ENCODE measurements at regions not wholly inside any gene's neighbourhood (a gene's known extent, or its start where the extent isn't known, plus 50 kb on each side); places are given as distances from the start of the nearest gene placed in this dataset.
"Not testable (repeated sequence)": the region's sequence is repeated elsewhere in the genome, so short reads cannot be mapped to it uniquely, and the experiment has no call there.

- DNase-seq, result peak; percentile 27
These were observed 346.3 kb downstream of the FBXW7 start for GRCh38 chr4:152189451-152190179.

- no peak for DNase-seq
These were observed 347.1 kb downstream of the FBXW7 start for GRCh38 chr4:152188801-152189200.

DNA sequence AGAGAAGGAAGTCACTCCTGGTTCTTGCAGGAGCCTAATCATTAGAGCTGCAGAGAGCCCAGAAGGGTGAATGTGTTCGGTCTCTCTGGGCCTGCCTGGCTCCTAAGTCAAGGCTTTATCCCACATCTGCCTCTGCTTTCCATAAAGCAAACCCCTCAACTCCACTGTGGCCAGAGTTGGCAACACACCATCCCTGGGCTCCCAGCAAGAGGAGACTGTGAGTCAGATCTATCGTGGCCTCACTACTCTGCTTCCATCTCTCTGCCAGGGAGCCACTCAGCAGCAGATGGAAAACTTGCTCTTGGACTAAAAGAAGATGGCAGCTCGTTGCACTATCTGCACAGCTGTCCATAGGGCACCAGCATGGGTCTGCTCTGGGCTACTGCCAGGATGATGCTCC, 348.2 kb downstream of the FBXW7 start:
- no peak for DNase-seq

DNA sequence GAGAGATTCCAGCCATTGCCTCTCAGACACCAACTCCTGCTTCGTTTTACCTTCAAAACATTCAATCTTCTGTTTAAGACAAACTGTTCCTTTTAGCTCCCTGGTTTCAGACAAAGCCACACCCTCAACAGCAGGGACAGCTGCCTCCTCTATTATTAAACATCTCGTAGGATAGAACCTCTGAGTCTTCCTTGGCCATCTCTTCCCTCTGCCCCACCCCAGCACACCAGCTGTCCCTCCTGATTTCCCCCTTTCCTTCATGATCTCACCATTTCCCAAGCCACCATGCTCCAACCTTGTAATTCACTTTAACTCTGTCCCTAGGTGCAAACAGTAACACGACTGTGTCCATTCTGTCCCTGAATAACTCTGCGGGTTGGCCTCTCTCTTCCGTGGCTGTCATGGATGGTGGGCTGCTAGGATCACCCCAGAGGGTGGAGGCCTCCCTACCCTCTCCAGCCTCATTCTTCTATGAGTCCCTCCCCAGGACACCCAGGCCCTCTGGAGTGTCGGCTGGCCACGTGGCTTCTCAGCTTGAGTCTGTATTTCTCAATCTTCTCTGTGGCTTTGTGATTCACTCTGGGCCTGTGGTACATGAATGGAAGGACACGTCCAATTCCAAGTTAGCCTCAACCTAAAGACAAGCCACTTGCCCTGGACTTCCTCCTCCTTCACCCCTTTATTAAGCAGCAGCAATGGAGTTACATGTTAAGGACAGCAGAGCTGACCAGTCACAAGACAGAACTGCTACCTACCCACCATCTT, 349.9 kb downstream of the FBXW7 start:
- DNase-seq, result no peak

DNA sequence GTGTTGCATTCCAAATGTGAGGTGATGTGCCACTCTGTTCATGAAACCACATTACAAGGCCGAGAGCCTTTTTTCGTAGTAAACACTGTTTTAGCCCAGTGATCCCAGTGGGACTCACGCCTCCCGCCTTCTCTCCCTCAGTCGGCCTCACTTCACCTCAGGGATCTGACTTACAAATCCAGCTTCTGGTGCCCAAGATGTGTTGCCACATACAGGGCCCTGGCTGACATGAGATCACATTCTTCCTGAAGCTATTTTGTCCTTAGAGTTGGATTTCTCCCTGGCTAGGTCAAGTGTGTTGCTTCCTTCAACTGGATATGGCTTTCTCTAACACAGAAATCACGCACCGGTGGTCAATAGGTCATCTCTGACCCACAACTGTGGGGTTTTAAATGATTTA, 354.7 kb downstream of the FBXW7 start:
- no peak for DNase-seq

GRCh38 chr4:152180369-152180768, 355.5 kb downstream of the FBXW7 start:
- no peak for DNase-seq

GRCh38 chr4:152177538-152177937, 358.4 kb downstream of the FBXW7 start:
- not testable (repeated sequence) for DNase-seq

GRCh38 chr4:152176627-152177214, 359.2 kb downstream of the FBXW7 start:
- DNase-seq, result no peak

DNA sequence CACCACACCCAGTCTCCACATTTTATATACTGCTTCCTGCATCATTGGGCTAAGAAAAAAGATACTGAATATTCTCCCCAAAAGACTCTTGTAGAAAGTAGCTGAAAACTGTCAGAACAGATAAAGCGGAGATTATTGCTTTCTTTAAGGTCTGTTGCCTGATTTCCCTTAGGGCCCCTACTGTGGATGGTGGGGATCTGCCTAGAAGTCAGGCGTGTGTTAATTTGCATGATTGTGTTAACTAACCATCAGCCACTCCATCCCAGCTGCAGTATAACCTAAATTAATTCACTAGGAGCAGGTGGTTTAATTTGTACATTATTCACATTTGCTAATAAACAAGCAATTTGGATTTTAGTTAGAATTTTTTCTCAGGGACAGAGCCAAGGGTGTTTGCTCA, 360.3 kb downstream of the FBXW7 start:
- DNase-seq, result no peak

DNA sequence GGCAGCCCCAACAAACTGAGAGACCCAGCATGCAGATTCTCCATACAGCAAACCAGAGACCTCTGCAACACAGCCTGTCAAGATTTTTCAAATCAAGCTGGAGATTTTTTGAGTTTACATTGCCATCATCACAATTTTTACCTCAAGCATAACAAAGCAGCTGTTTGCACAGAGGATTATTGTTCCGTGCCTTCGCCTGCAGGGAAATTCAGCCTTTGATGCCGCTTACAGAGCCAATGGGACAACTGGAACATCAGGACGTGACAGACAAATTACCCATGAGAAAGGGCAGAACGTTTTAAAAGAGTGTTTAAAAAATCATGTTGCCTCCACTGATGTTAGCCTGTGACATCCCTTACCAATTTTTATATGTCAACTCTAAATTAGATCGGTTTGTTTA, 363.7 kb downstream of the FBXW7 start:
- no peak for DNase-seq

GRCh38 chr4:152171556-152171955, 364.3 kb downstream of the FBXW7 start:
- no peak for DNase-seq

- no peak for DNase-seq
These were observed 366.2 kb downstream of the FBXW7 start for GRCh38 chr4:152169683-152170082.

GRCh38 chr4:152168987-152169616, 366.8 kb downstream of the FBXW7 start:
- no peak for DNase-seq

GRCh38 chr4:152166567-152166966, 369.3 kb downstream of the FBXW7 start:
- DNase-seq, result peak; percentile 39

GRCh38 chr4:152165846-152166245, 370.0 kb downstream of the FBXW7 start:
- no peak for DNase-seq

GRCh38 chr4:152165146-152165545, 370.7 kb downstream of the FBXW7 start:
- no peak for DNase-seq

DNA sequence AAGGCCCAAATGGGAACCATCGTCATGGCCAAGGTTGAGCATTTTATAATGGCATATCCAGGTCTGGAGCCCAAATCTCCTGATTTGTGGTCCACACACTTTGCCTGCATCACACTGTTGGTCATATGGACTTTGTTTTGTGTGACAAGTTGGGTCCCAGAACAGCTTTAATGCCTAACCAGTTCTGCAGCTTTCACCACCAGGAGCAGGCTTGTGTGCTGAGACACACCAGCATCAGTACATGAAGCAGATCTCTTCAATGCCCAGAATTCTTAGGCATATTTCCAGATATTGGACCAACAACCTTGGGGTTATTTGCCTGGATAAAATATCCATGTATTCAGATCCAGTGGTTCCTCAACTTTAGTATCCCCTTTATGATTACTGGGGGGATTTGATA, 371.3 kb downstream of the FBXW7 start:
- no peak for DNase-seq

DNA sequence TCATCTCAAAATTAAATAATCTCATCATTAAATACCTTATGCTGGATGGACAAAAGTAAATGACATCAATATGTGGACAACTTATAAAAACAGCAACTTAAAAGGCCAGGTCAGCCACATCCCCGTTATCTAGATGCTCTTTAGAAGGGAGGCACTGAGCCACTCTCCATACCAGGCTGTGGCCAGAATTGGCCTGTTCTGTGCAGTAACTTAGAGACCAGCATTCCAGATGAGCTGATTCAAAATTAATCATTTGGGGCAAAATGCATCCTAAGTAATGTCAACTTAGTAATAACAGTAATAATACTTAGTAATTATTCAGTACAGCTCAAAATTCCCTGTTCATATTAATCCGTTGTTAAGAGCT, 373.6 kb downstream of the FBXW7 start:
- DNase-seq, result no peak

DNA sequence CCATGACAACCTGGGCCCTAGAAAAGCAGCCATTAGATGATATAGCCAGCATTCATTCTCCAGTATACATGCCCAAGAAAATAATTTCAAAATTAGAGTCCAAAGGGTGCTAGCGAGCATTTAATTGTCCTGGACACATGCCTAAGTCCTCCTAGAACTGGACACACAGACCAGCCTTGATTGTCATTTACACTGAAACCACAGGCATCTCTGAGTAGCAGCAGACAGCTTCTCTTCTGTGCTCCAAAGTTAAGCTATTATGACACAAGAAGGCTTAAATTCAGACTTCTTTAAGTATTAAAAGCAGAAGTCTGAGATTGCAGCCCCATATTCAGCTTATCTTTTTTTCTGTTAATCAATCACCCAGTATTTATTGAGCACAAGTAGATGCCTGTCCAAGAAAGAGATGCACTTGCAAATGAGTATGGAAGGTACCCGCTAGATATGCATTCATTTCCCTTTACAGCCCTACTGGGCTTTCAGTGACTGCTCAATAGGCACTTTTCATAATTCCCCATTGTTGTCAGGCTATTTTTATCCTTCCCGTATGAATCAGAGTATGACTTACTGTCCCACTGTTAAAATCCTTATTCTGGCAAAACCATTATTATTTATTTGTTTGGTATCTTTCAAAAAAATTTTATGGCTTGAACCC, 374.1 kb downstream of the FBXW7 start:
- DNase-seq, result no peak

GRCh38 chr4:152160225-152160800, 375.6 kb downstream of the FBXW7 start:
- DNase-seq, result no peak

GRCh38 chr4:152159773-152160172, 376.1 kb downstream of the FBXW7 start:
- DNase-seq, result no peak

GRCh38 chr4:152158225-152158624, 377.7 kb downstream of the FBXW7 start:
- DNase-seq, result no peak

- DNase-seq, result no peak
These were observed 378.3 kb downstream of the FBXW7 start for GRCh38 chr4:152157629-152158028.
